Renal cortical epithelial cell (primary cell): ENCODE measurements at regions not wholly inside any gene's neighbourhood (a gene's known extent, or its start where the extent isn't known, plus 50 kb on each side); places are given as distances from the start of the nearest gene placed in this dataset.

ENCODE experiments used
- DNase-seq: peaks from one replicate; pipeline ENCODE4 v3.0.0-alpha.2; 2011; ENCODE audit warnings: low read depth

- no peak for DNase-seq
Observed at GRCh38 chr16:54366943-54367342, 80.4 kb upstream of the IRX3 start.

- DNase-seq, result no peak
Observed at GRCh38 chr16:54365990-54366634, 79.5 kb upstream of the IRX3 start.

GRCh38 chr16:54363766-54364165 is 77.2 kb upstream of the IRX3 start:
- no peak for DNase-seq

- no peak for DNase-seq
Observed at GRCh38 chr16:54362591-54363206, 76.1 kb upstream of the IRX3 start.

- DNase-seq, result no peak
Observed at GRCh38 chr16:54361246-54361645, 74.7 kb upstream of the IRX3 start.

GRCh38 chr16:54360681-54361080 is 74.1 kb upstream of the IRX3 start:
- DNase-seq, result no peak

GRCh38 chr16:54359555-54359954 is 73.0 kb upstream of the IRX3 start:
- no peak for DNase-seq

- no peak for DNase-seq
Observed at GRCh38 chr16:54359081-54359480, 72.5 kb upstream of the IRX3 start.

GRCh38 chr16:54356391-54356790 is 69.8 kb upstream of the IRX3 start:
- DNase-seq, result no peak

GRCh38 chr16:54355251-54355650 is 68.7 kb upstream of the IRX3 start:
- peak; percentile 27 for DNase-seq

GRCh38 chr16:54353097-54353496 is 66.5 kb upstream of the IRX3 start:
- DNase-seq, result no peak

GRCh38 chr16:54351171-54351570 is 64.6 kb upstream of the IRX3 start:
- DNase-seq, result no peak

GRCh38 chr16:54347961-54348360 is 61.4 kb upstream of the IRX3 start:
- DNase-seq, result peak; percentile 58

- no peak for DNase-seq
Observed at GRCh38 chr16:54346041-54346440, 59.5 kb upstream of the IRX3 start.

- DNase-seq, result no peak
Observed at GRCh38 chr16:54344646-54345630, 58.4 kb upstream of the IRX3 start.

GRCh38 chr16:54342966-54343365 is 56.4 kb upstream of the IRX3 start:
- no peak for DNase-seq

GRCh38 chr16:54341892-54342776 is 55.5 kb upstream of the IRX3 start:
- DNase-seq, result no peak

- no peak for DNase-seq
Observed at GRCh38 chr16:54340531-54340930, 53.9 kb upstream of the IRX3 start.

GRCh38 chr16:54336631-54337204 is 50.1 kb upstream of the IRX3 start:
- DNase-seq, result no peak
